ENCODE measurements at regions not wholly inside any gene's neighbourhood (a gene's known extent, or its start where the extent isn't known, plus 50 kb on each side); places are given as distances from the start of the nearest gene placed in this dataset.

GRCh38 chr5:106768392-106768791 is 902.3 kb downstream of the EFNA5 start:
- DNase-seq (ENCODE audit: low spot score in 2 of 2): no peak
- intact Hi-C loops (cut with DNase I): no loop called here
- TF ChIP-seq, protein P1, sequence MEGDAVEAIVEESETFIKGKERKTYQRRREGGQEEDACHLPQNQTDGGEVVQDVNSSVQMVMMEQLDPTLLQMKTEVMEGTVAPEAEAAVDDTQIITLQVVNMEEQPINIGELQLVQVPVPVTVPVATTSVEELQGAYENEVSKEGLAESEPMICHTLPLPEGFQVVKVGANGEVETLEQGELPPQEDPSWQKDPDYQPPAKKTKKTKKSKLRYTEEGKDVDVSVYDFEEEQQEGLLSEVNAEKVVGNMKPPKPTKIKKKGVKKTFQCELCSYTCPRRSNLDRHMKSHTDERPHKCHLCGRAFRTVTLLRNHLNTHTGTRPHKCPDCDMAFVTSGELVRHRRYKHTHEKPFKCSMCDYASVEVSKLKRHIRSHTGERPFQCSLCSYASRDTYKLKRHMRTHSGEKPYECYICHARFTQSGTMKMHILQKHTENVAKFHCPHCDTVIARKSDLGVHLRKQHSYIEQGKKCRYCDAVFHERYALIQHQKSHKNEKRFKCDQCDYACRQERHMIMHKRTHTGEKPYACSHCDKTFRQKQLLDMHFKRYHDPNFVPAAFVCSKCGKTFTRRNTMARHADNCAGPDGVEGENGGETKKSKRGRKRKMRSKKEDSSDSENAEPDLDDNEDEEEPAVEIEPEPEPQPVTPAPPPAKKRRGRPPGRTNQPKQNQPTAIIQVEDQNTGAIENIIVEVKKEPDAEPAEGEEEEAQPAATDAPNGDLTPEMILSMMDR (IDR thresholded peaks at IDR 0.05): no peak
- H3K4me1 ChIP-seq: no peaks in the 10 kb centered on the region
- no peak overlapping the region for H3K27ac ChIP-seq
- H3K9me3 ChIP-seq: no peaks in the 10 kb centered on the region
- no peaks in the 10 kb centered on the region for H3K36me3 ChIP-seq
- no peaks in the 10 kb centered on the region for H3K27me3 ChIP-seq
- H3K4me3 ChIP-seq: no peak overlapping the region

DNA sequence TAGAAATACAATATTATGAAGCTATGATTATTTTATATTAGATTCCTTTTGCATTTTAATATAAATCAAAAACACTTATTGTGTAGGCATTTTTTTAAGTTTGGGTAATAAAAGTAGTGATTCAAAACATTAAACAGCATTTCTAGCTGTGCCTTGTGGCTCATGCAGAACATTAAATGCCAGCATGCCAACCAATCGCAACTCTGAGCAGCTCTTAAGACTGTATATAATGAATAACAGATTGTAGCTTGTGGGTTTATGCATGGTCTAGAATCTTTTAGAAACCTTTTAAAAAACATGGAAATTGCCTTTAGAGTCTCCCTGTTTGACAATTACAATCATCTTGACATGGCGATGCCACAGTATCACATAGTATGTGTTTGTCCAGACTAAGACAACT is 903.8 kb downstream of the EFNA5 start:
- Histone ChIP-seq H3K9me3 (no peaks in the 10 kb centered on the region), H3K27me3 (no peaks in the 10 kb centered on the region), H3K27ac (no peak overlapping the region), H3K4me3 (no peak overlapping the region), H3K36me3 (no peaks in the 10 kb centered on the region), H3K4me1 (no peaks in the 10 kb centered on the region)
- intact Hi-C loops (cut with DNase I): no loop called here
- TF ChIP-seq, protein P1 (IDR thresholded peaks at IDR 0.05): no peak
- DNase-seq (ENCODE audit: low spot score in 2 of 2): no peak

DNA sequence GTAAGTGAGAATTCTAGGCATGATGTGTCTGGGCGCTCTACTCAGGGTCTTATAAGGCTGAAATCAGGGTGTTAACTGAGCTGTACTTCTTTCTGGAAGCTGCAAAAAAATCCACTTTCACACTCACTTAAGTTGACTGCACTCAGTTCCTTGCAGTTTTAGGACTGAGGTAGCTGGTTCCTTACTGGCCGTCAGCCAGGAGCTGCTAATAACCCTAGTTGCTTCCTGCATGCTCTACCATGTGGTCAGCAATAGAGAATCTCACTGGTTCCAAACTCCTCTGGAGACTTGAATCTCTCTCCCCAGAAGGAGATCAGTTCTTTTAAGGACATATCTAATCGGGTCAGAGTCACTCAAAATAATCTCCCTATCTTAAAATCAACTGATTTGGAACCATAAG is 911.2 kb downstream of the EFNA5 start:
- intact Hi-C loops (cut with DNase I): no loop called here
- no peaks in the 10 kb centered on the region for H3K4me1 ChIP-seq
- H3K36me3 ChIP-seq: no peaks in the 10 kb centered on the region
- TF ChIP-seq, protein P1 (IDR thresholded peaks at IDR 0.05): no peak
- no peak overlapping the region for H3K4me3 ChIP-seq
- no peaks in the 10 kb centered on the region for H3K27me3 ChIP-seq
- DNase-seq (ENCODE audit: low spot score in 2 of 2): no peak
- no peaks in the 10 kb centered on the region for H3K9me3 ChIP-seq
- no peak overlapping the region for H3K27ac ChIP-seq

DNA sequence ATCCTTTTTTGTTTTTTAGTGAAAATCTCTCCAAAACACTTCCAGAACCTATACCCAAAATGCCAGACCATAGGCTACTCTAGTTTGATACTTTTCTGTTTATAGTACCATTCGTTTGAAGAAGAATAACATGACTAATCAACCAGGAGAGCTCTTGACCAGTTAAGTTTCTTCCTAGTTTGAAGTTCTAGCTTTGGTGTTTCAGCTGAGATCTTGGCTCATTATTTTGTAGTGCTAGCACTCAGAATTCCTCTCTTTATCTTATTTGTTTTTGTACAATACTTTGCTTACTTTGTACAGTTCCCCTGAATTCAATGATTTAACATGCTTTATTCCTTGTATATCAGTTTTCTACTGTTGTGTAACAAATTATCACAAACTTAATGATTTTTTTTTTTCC is 911.6 kb downstream of the EFNA5 start:
- intact Hi-C loops (cut with DNase I): no loop called here
- no peaks in the 10 kb centered on the region for H3K27me3 ChIP-seq
- no peaks in the 10 kb centered on the region for H3K4me1 ChIP-seq
- no peaks in the 10 kb centered on the region for H3K9me3 ChIP-seq
- no peak overlapping the region for H3K4me3 ChIP-seq
- H3K27ac ChIP-seq: no peak overlapping the region
- DNase-seq (ENCODE audit: low spot score in 2 of 2): no peak
- TF ChIP-seq, protein P1 (IDR thresholded peaks at IDR 0.05): no peak
- H3K36me3 ChIP-seq: no peaks in the 10 kb centered on the region

GRCh38 chr5:106757672-106758071 is 913.1 kb downstream of the EFNA5 start:
- TF ChIP-seq, protein P1 (IDR thresholded peaks at IDR 0.05): no peak
- Histone ChIP-seq H3K4me3 (no peak overlapping the region), H3K27me3 (no peaks in the 10 kb centered on the region), H3K27ac (no peak overlapping the region), H3K36me3 (no peaks in the 10 kb centered on the region), H3K4me1 (no peaks in the 10 kb centered on the region), H3K9me3 (no peaks in the 10 kb centered on the region)
- intact Hi-C loops (cut with DNase I): no loop called here
- no peak for DNase-seq (ENCODE audit: low spot score in 2 of 2)

DNA sequence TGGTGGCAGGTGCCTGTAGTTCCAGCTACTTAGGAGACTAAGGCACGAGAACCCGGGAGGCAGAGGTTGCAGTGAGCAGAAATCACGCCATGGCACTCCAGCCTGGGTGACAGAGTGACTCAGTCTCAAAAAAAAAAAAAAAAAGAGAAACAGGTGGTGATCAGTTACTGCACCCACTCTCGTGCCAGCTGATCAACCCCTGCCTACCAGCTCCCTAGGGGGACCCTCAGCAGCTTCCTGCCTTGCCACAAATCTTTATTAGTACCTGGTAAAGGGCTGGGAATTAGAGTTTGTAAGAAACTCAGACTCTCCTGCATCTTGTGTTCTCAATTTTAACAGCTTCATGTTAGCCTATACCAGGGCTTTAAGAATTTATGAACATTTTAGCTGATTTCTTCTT is 914.9 kb downstream of the EFNA5 start:
- DNase-seq (ENCODE audit: low spot score in 2 of 2): no peak
- TF ChIP-seq, protein P1 (IDR thresholded peaks at IDR 0.05): no peak
- Histone ChIP-seq H3K4me3 (no peak overlapping the region), H3K36me3 (no peaks in the 10 kb centered on the region), H3K27me3 (no peaks in the 10 kb centered on the region), H3K9me3 (no peaks in the 10 kb centered on the region), H3K4me1 (no peaks in the 10 kb centered on the region), H3K27ac (no peak overlapping the region)
- intact Hi-C loops (cut with DNase I): no loop called here

Measured in ascending aorta (tissue), 2 donors.